Forelimb muscle (tissue), 1 donor: ENCODE measurements at regions not wholly inside any gene's neighbourhood (a gene's known extent, or its start where the extent isn't known, plus 50 kb on each side); places are given as distances from the start of the nearest gene placed in this dataset.
"Not testable (repeated sequence)": the region's sequence is repeated elsewhere in the genome, so short reads cannot be mapped to it uniquely, and the experiment has no call there.

Experiments used
- DNase-seq: peaks from one replicate; pipeline ENCODE4 v3.0.0-alpha.2; 2013; ENCODE audit warnings: low read depth

DNA sequence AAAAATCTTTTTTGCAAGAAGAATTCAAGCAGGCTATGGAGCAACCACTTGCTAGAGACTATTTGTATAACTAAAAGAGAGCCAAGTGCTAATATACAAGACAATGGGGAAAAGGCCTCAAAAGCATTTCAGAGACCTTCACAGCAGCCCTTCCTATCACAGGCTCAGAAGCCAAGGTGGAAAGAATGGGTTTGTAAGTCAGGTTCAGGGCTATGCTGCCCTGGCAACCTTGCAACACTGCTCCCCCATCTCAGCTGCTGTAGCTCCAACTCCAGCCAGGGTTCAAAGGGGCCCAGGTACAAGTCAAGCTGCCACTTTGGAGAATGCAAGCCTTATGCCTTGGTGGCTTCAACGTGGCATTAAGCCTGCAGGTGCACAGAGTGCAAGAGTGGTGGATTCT, 253.7 kb upstream of the C1QTNF3 start:
- DNase-seq: not testable (repeated sequence)

DNA sequence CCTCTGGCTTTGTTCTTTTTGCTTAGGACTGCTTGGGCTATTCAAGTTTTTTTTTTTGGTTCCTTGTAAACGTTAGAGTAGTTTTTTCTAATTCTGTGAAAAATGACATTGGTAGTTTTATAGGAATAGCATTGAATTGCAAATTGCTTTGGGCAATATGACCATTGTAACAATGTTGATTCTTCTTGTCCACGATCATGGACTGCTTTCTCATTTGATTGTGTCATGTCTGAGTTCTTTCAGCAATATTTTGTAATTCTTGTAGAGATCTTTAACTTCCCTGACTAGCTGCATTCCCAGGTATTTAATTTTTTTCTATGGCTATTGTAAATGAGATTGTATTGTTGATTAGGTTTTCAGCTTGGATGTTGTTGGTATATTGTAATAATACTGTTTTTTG, 286.2 kb upstream of the C1QTNF3 start:
- not testable (repeated sequence) for DNase-seq

DNA sequence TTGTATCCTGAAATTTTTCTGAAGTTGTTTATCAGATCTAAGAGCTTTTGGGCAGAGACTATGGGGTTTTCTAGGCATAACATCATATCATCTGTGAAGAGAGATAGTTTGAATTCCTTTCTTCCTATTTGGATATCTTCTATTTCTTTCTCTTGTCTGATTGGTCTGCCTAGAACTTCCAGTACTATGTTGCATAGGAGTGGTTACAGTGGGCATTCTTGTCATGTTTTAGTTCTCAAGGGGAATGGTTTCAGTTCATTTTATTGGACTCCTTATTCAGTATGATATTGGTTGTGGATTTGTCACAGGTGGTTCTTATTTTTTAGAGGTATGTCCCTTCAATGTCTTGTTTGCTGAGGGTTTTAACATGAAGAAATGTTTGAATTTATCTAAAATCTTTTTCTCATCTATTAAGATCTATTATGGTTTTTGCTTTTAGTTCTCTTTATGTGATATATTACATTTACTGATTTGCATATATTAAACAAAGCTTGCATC, 286.6 kb upstream of the C1QTNF3 start:
- DNase-seq: not testable (repeated sequence)

DNA sequence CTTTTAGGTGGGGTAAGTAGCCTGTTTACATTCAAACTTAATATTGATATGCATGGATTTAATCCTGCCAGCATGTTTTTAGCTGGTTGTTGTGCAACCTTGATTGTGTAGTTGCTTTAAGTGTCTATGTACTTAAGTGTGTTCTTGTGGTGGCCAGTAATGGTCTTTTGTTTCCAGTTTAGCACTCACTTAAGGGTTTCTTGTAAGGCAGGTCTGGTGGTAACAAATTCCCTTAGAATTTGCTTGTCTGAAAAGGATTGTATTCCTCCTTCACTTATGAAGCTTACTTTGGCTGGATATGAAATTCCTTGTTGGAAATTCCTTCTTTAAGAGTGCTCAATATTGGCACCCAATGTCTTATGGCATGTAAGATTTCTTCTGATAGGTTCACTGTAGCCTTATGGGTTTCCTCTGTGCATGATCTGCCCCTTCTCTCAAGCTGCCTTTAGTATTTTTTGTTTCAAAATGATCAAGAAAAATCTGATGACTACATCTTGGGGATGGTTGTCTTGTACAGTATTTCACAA, 289.0 kb upstream of the C1QTNF3 start:
- not testable (repeated sequence) for DNase-seq

DNA sequence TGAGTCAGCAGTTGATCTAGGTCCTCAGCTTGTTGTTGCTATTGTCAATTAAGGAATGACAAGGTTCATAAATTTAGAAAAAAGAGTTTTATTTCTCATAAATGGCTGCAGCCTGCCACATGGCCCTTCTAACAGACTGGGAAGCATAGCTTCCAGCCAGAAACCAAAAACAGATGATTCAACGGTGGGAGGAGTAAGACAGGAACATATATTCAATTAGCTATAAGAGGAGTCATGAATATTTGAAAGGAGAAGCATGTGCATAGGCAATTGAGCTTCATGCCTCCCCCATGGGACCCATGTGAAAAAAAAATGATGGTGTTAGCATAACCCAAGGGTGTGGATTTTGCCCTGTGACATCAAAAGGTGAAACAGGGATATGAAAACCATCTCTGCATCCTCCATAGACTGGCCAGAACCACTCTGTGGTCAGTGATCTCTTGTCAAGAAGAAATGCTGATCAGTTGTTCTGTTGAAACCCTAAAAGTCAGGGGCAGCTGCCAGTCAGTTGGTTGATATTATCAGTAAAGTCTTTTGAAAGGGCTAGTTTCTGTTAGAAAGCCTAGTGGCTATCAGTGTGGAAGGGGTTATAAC, 296.5 kb upstream of the C1QTNF3 start:
- not testable (repeated sequence) for DNase-seq

DNA sequence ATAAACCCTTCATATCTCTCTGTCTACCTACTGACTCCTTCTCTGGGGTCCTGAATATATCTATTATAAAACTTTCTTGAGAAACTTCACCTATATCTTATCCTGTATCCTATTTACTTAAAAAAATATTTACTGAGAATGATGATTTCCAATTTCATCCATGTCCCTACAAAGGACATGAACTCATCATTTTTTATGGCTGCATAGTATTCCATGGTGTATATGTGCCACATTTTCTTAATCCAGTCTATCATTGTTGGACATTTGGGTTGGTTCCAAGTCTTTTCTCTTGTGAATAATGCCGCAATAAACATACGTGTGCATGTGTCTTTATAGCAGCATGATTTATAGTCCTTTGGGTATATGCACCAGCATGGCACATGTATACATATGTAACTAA, 301.7 kb upstream of the RAI14 start:
- not testable (repeated sequence) for DNase-seq

DNA sequence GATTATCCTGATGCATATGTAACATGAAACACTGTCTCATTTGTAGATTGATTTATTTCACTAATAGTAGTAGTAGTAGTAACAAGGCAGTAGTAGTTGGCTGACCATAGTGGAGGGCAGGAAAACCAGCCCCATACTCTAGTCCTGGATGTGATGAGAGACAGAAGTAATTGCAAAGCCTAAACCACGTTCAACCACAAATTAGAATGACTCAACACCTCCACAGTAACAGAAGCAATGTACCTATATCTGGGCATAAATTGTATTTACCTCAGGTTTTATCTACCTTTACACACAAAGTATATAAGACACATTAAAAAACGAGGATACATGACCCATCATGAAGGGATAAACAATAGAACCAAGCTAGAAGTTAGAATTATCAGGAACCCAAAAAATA, 284.7 kb upstream of the RAI14 start:
- DNase-seq: not testable (repeated sequence)

DNA sequence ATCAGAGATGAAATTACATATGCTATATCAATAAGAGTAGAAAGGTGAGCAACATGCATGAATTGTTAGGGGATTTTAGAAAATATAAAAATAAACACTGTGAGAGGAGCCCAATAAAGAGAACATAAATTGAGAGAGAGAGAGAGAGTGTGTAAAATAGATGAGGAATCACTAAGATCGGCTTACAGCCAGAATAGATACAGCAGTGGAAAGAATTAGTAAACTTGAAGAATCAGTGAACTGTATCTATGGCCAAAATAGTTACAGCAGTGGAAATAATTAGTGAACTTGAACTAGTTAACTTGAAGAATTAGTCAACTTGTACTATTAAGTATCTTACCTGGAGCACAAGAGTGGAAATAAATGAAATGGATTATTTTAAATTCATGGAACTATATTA, 284.3 kb upstream of the RAI14 start:
- not testable (repeated sequence) for DNase-seq

DNA sequence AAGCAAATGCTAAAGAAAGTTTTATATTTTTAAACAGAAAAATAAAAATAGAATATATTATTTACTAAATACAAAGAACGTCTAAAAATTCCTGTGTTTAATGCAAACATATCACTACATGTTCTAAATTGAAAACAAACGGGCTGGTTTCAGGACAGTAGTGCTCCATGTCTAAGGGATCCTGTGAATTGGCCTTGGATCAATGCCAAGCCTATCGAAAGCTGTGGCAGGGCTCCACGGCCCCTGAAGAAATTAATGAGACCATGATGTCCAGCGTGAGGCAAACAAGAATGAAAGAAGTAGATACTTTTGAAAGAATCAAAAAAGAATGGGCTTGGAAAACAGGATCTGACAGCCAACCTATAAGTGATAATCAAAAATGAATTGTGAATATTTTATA, 283.4 kb upstream of the RAI14 start:
- DNase-seq: not testable (repeated sequence)

DNA sequence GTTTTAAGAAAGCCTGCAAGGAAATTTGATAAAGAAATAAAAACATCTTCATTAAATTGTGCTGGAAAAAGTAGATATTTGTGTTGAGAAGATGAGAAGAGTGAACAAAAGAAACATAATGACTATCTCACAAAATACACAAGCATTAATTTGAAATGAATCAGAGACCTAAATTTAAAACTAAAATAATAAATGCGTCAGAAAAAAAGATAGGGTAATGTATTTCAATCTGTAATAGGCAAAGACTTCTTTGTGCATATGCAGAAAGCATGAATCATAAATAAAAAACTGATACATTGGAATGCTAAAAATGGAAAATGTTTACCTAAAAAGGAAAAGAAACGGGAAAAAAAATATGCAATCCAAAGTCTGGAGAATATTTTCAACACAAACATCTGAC, 278.5 kb upstream of the RAI14 start:
- not testable (repeated sequence) for DNase-seq

DNA sequence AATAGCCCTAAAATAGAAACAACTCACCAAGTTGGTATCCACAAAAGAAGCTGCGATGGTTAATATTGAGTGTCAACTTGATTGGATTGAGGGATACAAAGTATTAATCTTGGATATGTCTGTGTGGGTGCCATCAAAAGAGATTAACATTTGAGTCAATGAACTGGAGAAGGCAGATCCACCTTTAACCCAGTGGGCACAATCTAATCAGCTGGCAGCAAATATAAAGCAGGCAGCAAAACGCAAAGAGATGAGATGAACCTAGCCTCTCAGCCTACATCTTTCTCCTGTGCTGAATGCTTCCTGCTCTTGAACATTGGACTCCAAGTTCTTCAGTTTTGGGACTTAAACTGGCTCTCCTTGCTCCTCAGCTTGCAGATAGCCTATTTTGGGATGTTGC, 277.6 kb upstream of the RAI14 start:
- DNase-seq: not testable (repeated sequence)

DNA sequence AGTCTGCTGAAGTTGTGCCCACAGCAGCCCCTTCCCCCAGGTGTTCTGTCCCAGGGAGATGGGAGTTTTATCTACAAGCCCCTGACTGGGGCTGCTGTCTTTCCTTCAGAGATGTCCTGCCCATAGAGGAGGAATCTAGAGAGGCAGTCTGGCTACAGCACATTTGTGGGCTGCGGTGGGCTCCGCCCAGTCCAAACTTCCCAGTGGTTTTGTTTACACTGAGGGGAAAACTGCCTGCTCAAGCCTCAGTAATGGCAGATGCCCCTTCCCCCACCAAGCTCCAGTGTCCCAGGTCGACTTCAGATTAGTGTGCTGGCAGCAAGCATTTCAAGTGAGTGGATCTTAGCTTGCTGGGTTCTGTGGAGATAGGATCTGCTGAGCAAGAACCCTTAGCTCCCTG, 267.4 kb upstream of the RAI14 start:
- DNase-seq: not testable (repeated sequence)

DNA sequence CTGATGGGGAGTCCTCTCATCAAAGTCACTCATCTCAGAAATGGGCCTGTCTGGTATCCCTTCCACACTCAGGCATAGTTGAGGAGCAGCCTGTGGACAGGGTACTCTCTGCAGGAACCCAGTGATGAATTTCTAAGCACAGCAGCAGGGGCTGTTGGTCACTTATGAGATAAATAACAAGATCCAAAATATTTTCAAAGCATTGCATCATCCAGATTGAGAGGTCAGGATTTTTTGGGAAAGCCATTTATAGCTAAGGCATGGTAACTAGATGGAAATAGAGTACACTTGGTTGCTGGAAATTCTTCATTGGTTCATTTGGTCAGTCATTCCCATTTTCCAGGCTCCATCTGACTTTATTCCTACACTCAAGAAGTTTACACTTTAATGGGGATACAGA, 246.8 kb upstream of the RAI14 start:
- DNase-seq: no peak

DNA sequence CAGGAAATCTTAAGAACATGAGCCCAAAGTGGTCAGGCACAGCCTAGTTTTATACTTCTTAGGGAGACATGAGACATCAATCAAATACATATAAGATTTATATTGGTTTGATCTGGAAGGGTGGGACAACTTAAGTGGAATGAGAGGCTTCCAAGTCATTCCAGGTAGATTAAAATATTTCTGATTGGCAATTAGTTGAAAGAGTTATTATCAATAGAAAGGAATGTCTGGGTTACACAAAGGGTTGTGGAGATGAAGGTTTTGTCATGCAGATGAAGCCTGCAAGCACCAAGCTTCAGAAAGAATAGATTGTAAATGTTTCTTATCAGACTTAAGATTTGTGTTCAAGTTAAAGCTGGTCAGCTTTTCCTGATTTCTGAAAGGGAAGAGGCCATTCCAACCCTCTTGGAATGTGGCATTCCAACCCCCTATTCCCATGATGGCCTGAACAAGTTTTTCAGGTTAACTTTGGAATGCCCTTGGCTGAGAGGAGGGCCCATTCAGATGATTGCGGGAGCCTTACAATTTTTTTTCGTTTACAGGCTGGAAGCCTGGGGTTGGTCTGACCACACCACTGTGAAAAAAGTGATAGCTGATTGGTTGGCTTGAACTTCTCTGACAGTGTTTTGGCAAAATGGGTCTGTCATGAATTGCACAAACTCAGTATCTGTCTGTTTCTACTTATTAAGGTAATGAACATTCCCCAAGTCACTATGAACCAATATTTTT, 245.6 kb upstream of the RAI14 start:
- no peak for DNase-seq

DNA sequence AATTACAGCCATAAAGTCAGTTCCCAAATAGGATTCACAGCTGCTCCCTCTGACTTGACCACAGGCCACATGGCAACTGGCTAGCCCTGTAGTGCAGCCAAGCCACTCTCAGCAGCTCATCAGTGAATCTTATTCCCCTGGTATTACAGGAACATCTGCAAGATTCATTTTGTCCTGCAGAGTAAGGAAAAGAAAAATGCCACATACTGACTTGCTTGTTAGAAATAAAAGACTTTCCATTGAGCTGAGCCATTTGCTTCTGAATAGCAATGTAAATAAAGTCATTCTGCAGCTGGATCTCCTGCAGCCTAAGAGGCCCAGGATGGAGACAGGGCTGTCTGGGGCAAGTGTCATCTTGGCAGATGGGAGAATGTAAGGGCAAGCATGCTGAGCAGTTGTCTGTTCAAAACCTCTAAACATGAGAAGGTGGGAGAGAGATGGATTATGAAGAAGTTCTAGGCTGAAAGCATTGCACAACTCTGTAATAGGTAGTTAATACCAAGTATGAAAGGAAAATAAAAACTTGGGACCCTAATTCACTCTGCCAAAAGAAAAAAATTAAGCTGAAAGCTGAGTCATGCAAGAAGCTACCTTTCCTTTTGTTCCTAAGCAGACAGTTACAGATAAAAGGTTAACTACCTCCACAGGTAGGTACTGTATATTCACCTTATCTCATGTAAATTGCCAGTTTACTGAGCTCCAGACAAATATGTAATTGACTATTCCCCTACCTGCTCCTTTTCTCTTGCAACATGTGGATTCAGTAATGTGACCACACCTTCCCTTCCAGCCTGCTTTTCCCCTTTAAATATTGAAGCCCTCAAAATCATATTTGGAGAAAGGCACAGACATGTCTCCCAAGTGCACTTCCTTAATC, 244.4 kb upstream of the RAI14 start:
- peak; percentile 54 for DNase-seq

DNA sequence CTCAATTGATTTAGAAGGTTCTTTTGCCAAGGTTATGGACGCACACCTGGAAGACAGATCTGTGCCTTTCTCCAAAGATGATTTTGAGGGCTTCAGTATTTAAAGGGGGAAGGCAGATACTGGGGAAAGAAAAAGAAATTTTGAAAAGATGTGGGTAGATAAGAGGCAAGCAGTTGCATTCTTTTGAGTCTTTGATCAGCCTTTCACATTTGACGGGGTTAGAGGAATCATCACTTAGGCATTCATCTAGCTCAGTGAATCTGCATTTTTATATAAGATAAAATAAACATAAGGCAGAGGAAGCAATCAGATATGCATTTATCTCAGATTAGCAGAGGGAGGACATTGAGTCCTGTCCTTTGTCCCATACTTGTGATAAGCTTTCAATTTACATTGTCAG, 243.4 kb upstream of the RAI14 start:
- no peak for DNase-seq

DNA sequence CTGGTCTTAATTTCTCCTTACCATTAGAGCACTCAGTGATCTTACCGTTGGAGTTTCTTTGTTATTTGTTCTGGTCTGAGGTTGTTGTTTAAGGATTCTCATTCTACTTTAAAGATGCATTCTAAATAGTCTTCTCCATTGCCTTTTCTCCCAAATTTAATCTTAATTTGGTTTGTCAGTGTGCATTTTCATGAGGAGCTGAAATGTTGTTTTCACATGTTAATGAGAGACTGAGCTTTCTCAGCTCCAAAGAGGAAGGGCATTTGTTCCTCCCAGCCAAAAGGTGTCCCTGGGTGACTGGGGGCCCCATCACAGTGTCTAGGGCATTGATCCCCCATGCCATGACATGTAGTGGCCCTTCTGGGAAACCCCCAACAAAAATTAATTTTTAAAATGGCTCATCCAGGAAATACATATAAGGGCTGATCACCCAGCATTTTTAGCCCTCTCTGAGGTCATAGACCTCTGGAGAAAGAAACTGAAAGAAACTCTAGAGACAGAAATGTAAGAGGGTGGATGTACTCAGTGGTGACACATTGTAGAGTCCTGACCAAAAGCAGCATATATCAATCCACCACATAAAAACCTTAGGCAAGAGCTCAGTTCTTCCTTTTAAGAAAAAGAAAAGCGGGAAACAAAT, 240.4 kb upstream of the RAI14 start:
- no peak for DNase-seq

DNA sequence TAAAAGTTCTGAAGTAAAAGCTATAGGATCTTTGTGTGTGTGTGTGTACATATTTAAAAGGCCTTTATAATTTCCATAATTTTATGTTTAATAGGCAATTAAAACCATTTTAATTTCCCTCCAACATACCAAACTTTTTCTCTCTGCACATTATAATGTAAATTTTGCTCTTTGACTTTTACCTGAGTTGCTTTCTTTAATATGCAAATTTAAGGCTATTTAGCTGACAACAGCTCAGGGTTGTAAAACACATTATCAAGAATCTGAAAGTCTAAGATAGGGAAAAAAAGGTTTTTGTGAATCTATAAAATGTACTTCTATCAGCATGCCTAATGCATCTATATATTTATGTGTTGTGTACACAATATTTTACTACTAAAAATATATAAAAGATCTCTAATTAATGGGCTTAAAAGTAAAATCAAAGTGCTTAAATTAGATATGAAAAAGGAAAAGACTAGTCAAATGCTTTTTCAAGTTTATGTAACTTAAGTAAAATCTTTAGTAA, 239.6 kb upstream of the RAI14 start:
- no peak for DNase-seq

DNA sequence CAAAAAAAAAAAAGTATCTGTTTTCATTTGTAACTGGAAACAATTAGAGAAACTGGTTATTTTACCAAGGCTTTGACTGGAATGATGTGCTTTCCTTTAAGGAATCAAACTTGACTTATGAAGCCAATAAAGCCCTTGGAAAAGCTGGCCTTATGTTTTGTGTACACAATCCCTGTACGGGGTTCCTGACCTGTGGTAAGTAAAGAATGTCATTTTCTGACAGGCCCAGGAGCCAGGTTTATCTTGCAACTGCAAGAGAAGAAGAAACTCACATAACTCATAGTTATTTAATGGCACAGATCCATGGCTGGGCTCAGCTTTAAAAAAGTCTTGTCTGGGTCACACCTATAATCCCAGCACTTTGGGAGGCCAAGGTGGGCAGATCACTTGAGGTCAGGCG, 235.9 kb upstream of the RAI14 start:
- DNase-seq: not testable (repeated sequence)

DNA sequence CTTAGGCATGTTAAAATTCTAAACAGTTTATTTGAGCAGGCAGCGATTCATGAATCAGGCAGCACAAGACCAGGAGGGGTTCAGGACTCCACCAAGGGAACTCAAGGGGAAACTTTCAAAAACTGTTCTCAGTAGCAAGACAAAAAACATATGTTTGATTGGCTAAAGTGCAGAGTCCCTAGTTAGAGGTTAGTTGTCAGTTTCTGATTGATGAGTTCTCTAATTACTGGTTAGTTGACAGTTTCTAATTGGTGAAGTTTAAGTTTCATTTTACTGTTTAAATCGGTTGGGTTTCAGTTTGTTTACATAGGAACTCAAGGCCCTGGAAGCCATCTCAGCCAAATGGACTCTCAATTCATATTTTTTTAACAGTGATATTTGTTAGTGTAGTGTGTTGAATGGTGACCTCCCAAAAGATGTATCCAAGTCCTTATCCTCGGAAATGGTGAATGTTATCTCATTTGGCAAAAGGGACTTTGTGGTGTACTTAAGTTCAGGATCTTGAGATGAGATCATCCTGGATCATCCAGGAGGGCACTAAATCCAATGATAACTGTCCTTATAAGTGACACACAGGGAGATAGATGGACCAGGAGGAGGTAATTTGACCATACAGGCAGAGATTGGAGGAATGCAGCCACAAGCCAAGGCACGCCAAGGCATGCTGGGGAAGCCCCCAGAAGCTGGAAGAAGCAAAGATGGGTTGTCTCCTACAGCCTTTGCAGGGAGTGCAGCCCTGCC, 219.2 kb upstream of the RAI14 start:
- DNase-seq: no peak

DNA sequence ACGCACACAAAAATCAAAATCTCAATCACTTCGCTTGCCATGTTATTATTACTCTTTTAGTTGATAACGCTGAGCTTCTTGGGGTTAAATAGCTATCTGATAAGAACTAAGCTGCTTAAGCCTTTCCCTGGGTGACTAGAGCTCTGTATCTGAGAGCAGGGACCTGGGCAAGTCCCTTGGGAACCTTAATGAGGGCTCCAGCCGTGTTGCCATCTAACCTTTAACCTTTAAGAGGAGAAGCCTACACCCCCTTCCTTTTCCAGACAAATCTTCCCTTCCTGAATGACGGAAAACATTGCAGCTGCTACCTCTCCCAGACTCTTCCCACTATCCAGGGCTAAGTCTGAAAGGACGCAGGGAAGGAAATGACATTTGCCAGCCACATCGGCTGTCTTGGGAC, 216.5 kb upstream of the RAI14 start:
- DNase-seq: no peak
